A549 (cell line): ENCODE measurements at regions not wholly inside any gene's neighbourhood (a gene's known extent, or its start where the extent isn't known, plus 50 kb on each side); places are given as distances from the start of the nearest gene placed in this dataset.

Experiments
- CHD2 ChIP-seq: fragments of 150-350 bp; IDR thresholded peaks from 2 replicates; pipeline ENCODE4 v1.6.1; 2014; ENCODE audit warnings: low read length; ENCODE audit not compliant: partially characterized antibody
- CTCF ChIP-seq: fragments of >200 bp; sonication (Bioruptor Twin); formaldehyde crosslinking; IDR thresholded peaks from 3 replicates; pipeline ENCODE4 v1.5.1; 2016
- JUNB ChIP-seq: fragments of >200 bp; sonication (Bioruptor Twin); formaldehyde crosslinking; IDR thresholded peaks from 2 replicates; pipeline ENCODE4 v1.6.1; 2016
- MYC ChIP-seq: IDR thresholded peaks from 2 replicates; pipeline ENCODE4 v1.6.1; 2012; ENCODE audit warnings: mild to moderate bottlenecking, inconsistent platforms, low read length, improper control_type of control experiment, borderline replicate concordance
- PHF8 ChIP-seq: fragments of 200-600 bp; sonication (generic); IDR thresholded peaks from 2 replicates; pipeline ENCODE4 v1.6.1; 2016; ENCODE audit warnings: low read depth, mild to moderate bottlenecking, antibody characterized with exemption, moderate library complexity, borderline replicate concordance
- POLR2A ChIP-seq: IDR thresholded peaks from 2 replicates; pipeline ENCODE4 v1.6.1; 2012; ENCODE audit warnings: mild to moderate bottlenecking, low read length
- RFX5 ChIP-seq: fragments of 450-650 bp; IDR thresholded peaks from 2 replicates; pipeline ENCODE4 v1.7.1; 2014; ENCODE audit warnings: antibody characterized with exemption, mild to moderate bottlenecking, moderate library complexity
- RNF2 ChIP-seq: fragments of 200-600 bp; sonication (generic); IDR thresholded peaks from 2 replicates; pipeline ENCODE4 v1.6.1; 2016; ENCODE audit warnings: low read depth, mild to moderate bottlenecking, antibody characterized with exemption, moderate library complexity, borderline replicate concordance
- ZC3H11A ChIP-seq: fragments of 450-650 bp; IDR thresholded peaks from 2 replicates; pipeline ENCODE4 v1.6.1; 2014; ENCODE audit warnings: antibody characterized with exemption, mild to moderate bottlenecking

GRCh38 chr9:26504057-26504456 is 388.5 kb downstream of the CAAP1 start:
- TF ChIP-seq ZC3H11A, result no peak
- TF ChIP-seq MYC, result no peak
- TF ChIP-seq CHD2, result no peak
- TF ChIP-seq RNF2, result no peak
- no peak for TF ChIP-seq CTCF
- no peak for TF ChIP-seq JUNB
- TF ChIP-seq POLR2A, result no peak
- TF ChIP-seq PHF8, result no peak
- TF ChIP-seq RFX5, result no peak
